ENCODE measurements at regions not wholly inside any gene's neighbourhood (a gene's known extent, or its start where the extent isn't known, plus 50 kb on each side); places are given as distances from the start of the nearest gene placed in this dataset.
A peak's percentile ranks its signal among the peaks of the same experiment; 100 is the strongest.

GRCh38 chr15:99452728-99453636 lies 112.8 kb upstream of the MEF2A start:
- no peak for TF ChIP-seq CTCF (IDR thresholded peaks at IDR 0.05)
- peak in 1 of 2 donors; percentile 49 for TF ChIP-seq POLR2A (IDR thresholded peaks at IDR 0.05)
